ENCODE measurements at regions not wholly inside any gene's neighbourhood (a gene's known extent, or its start where the extent isn't known, plus 50 kb on each side); places are given as distances from the start of the nearest gene placed in this dataset.

GRCh38 chr2:225104971-225105370, 62.7 kb upstream of the DOCK10 start:
- no peak for TF ChIP-seq CTCF (IDR thresholded peaks at IDR 0.05)

GRCh38 chr2:225104321-225104720, 62.1 kb upstream of the DOCK10 start:
- TF ChIP-seq CTCF (IDR thresholded peaks at IDR 0.05), result no peak

GRCh38 chr2:225103737-225104141, 61.5 kb upstream of the DOCK10 start:
- no peak for TF ChIP-seq CTCF (IDR thresholded peaks at IDR 0.05)

DNA sequence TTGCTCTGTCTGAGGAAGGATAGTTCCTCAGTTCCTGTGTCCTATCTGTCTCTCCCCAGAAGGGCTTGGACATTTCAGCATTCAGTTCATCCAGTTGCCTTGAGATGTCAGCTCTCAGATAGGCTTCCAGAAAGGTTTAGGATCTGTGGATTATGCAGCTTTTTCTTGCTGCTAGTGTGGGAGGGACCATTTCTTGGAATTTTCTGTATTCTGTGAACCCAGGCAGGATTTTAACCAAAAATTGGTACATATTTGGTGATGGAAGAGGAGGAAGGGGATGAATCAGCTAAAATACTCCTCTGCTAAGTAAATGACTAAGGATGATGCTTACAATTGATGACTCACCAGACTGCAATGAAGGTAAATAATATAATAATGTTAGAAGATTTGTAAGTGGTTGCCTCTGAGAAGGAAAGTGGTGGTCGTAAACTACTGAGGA, 58.6 kb upstream of the DOCK10 start:
- no peak for TF ChIP-seq CTCF (IDR thresholded peaks at IDR 0.05)

GRCh38 chr2:225100269-225100668, 58.0 kb upstream of the DOCK10 start:
- TF ChIP-seq CTCF (IDR thresholded peaks at IDR 0.05), result no peak

GRCh38 chr2:225097035-225097434, 54.8 kb upstream of the DOCK10 start:
- no peak for TF ChIP-seq CTCF (IDR thresholded peaks at IDR 0.05)

Measured in LNCAP (cell line).